Hepatocyte (in vitro differentiated cells): ENCODE measurements at regions not wholly inside any gene's neighbourhood (a gene's known extent, or its start where the extent isn't known, plus 50 kb on each side); places are given as distances from the start of the nearest gene placed in this dataset.

Experiments
- DNase-seq: peaks from one replicate; pipeline ENCODE4 v3.0.0-alpha.2; 2016; ENCODE audit warnings: low spot score
- H2AFZ ChIP-seq: fragments of 200-600 bp; sonication (generic); 2 replicates; pipeline ENCODE4 v1.6.0; 2016; ENCODE audit warnings: antibody characterized with exemption, mild to moderate bottlenecking
- H3K27ac ChIP-seq: fragments of 200-600 bp; sonication (generic); 2 replicates; pipeline ENCODE4 v1.5.1; 2016; ENCODE audit warnings: mild to moderate bottlenecking
- H3K27me3 ChIP-seq: fragments of 200-600 bp; sonication (generic); 2 replicates; pipeline ENCODE4 v1.6.1; 2016
- H3K36me3 ChIP-seq: fragments of 200-600 bp; sonication (generic); replicated peaks from 2 replicates; pipeline ENCODE4 v1.5.1; 2016; ENCODE audit warnings: low read depth; ENCODE audit not compliant: insufficient read depth
- H3K4me1 ChIP-seq: fragments of 200-600 bp; sonication (generic); 2 replicates; pipeline ENCODE4 v1.5.1; 2016; ENCODE audit warnings: mild to moderate bottlenecking, moderate library complexity; ENCODE audit not compliant: insufficient read depth
- H3K4me2 ChIP-seq: fragments of 200-600 bp; sonication (generic); 2 replicates; pipeline ENCODE4 v1.6.0; 2016
- H3K4me3 ChIP-seq: fragments of 200-600 bp; sonication (generic); 2 replicates; pipeline ENCODE4 v1.5.1; 2016; ENCODE audit warnings: mild to moderate bottlenecking
- H3K79me2 ChIP-seq: fragments of 200-600 bp; sonication (generic); 2 replicates; pipeline ENCODE4 v1.6.0; 2017; ENCODE audit warnings: mild to moderate bottlenecking
- H3K9me2 ChIP-seq: fragments of 200-600 bp; sonication (generic); replicated peaks from 2 replicates; pipeline ENCODE4 v1.6.0; 2017; ENCODE audit warnings: mild to moderate bottlenecking; ENCODE audit not compliant: insufficient read depth
- H3K9me3 ChIP-seq: fragments of 200-600 bp; sonication (generic); 2 replicates; pipeline ENCODE4 v1.5.1; 2016; ENCODE audit warnings: low read depth, mild to moderate bottlenecking
- H4K20me1 ChIP-seq: fragments of 200-600 bp; sonication (generic); 2 replicates; pipeline ENCODE4 v1.6.0; 2016; ENCODE audit warnings: mild to moderate bottlenecking; ENCODE audit not compliant: insufficient read depth, poor library complexity, severe bottlenecking
- CTCF ChIP-seq: fragments of 200-600 bp; sonication (generic); IDR thresholded peaks from 2 replicates; pipeline ENCODE4 v1.5.1; 2016; ENCODE audit warnings: antibody characterized with exemption, mild to moderate bottlenecking; ENCODE audit not compliant: poor library complexity
- EZH2 ChIP-seq: fragments of 200-600 bp; sonication (generic); IDR thresholded peaks from 2 replicates; pipeline ENCODE4 v1.6.1; 2016; ENCODE audit warnings: antibody characterized with exemption, mild to moderate bottlenecking, borderline replicate concordance
- EZH2phosphoT487 ChIP-seq: fragments of 200-600 bp; sonication (generic); IDR thresholded peaks from one replicate; pipeline ENCODE4 v1.6.1; 2018; ENCODE audit warnings: antibody characterized with exemption, mild to moderate bottlenecking, low read depth, moderate library complexity; ENCODE audit not compliant: unreplicated experiment, severe bottlenecking
- WGBS: methylation state at CpG from one replicate; pipeline ENCODE4 v1.1.6; 2016; ENCODE audit warnings: low lambda C conversion rate; ENCODE audit errors: missing lambda C conversion rate; 5-methylcytosine and 5-hydroxymethylcytosine counted together

- Histone ChIP-seq H3K79me2 (no peaks in the 10 kb centered on the region), H3K36me3 (no peaks in the 10 kb centered on the region), H3K27me3 (no peaks in the 10 kb centered on the region), H3K9me2 (no peaks in the 10 kb centered on the region), H3K4me2 (no peak overlapping the region), H3K27ac (no peak overlapping the region), H4K20me1 (no peaks in the 10 kb centered on the region), H3K4me3 (no peak overlapping the region), H3K4me1 (peaks cover 16% of the 10 kb centered on the region), H3K9me3 (no peaks in the 10 kb centered on the region), H2AFZ (no peak overlapping the region)
- WGBS: 92% methylated on average over 4 of the region's 4 CpGs
- DNase-seq: no peak
- TF ChIP-seq EZH2phosphoT487 (no peak), CTCF (no peak), EZH2 (no peak)
Observed at GRCh38 chr4:17060230-17060629, 161.8 kb upstream of the LDB2 start.

- no peak overlapping the region for H3K4me3 ChIP-seq
- no peaks in the 10 kb centered on the region for H4K20me1 ChIP-seq
- DNase-seq: no peak
- H3K9me3 ChIP-seq: no peaks in the 10 kb centered on the region
- H3K79me2 ChIP-seq: no peaks in the 10 kb centered on the region
- H3K36me3 ChIP-seq: no peaks in the 10 kb centered on the region
- H2AFZ ChIP-seq: no peak overlapping the region
- peak overlapping the region; percentile 63 for H3K4me2 ChIP-seq
- TF ChIP-seq EZH2 (no peak), EZH2phosphoT487 (no peak), CTCF (no peak)
- peak overlapping the region; percentile 46 for H3K27ac ChIP-seq
- peaks cover 15% of the 10 kb centered on the region for H3K4me1 ChIP-seq
- no peaks in the 10 kb centered on the region for H3K9me2 ChIP-seq
- H3K27me3 ChIP-seq: no peaks in the 10 kb centered on the region
- WGBS: 62% methylated on average over 10 of the region's 10 CpGs
Observed at GRCh38 chr4:17058916-17059741, 160.7 kb upstream of the LDB2 start.

GRCh38 chr4:17058536-17058915 lies 160.1 kb upstream of the LDB2 start:
- Histone ChIP-seq H3K4me3 (no peak overlapping the region), H3K27ac (peak overlapping the region; percentile 46), H3K36me3 (no peaks in the 10 kb centered on the region), H3K9me3 (no peaks in the 10 kb centered on the region), H3K4me1 (peaks cover 14% of the 10 kb centered on the region), H2AFZ (no peak overlapping the region), H3K4me2 (peak overlapping the region; percentile 63), H3K9me2 (no peaks in the 10 kb centered on the region), H3K79me2 (no peaks in the 10 kb centered on the region), H3K27me3 (no peaks in the 10 kb centered on the region), H4K20me1 (no peaks in the 10 kb centered on the region)
- WGBS: 64% methylated on average over 4 of the region's 4 CpGs
- TF ChIP-seq EZH2phosphoT487 (no peak), CTCF (no peak), EZH2 (no peak)
- no peak for DNase-seq

GRCh38 chr4:17057035-17057434 lies 158.6 kb upstream of the LDB2 start:
- H3K4me1 ChIP-seq: peaks cover 14% of the 10 kb centered on the region
- H3K79me2 ChIP-seq: no peaks in the 10 kb centered on the region
- no peaks in the 10 kb centered on the region for H3K27me3 ChIP-seq
- no peaks in the 10 kb centered on the region for H3K9me3 ChIP-seq
- no peaks in the 10 kb centered on the region for H3K9me2 ChIP-seq
- H3K27ac ChIP-seq: no peak overlapping the region
- H3K36me3 ChIP-seq: no peaks in the 10 kb centered on the region
- WGBS: 92% methylated on average over 6 of the region's 6 CpGs
- no peak overlapping the region for H3K4me3 ChIP-seq
- no peak overlapping the region for H2AFZ ChIP-seq
- TF ChIP-seq CTCF (no peak), EZH2phosphoT487 (no peak), EZH2 (no peak)
- H3K4me2 ChIP-seq: no peak overlapping the region
- DNase-seq: no peak
- no peaks in the 10 kb centered on the region for H4K20me1 ChIP-seq
